SK-N-SH treated with all-trans-retinoic acid at 6 μM for 48 hours (cell line): ENCODE measurements at regions not wholly inside any gene's neighbourhood (a gene's known extent, or its start where the extent isn't known, plus 50 kb on each side); places are given as distances from the start of the nearest gene placed in this dataset.

ENCODE experiments used
- ATAC-seq: fragments of 200-7000 bp; cut with Tn5 transposase; 3 replicates; pipeline ENCODE4 v1.9.1; 2020; ENCODE audit warnings: mild to moderate bottlenecking, moderate library complexity
- BACH2 ChIP-seq: fragments of 250-450 bp; sonication (Bioruptor Pico); IDR thresholded peaks from 2 replicates; pipeline ENCODE4 v1.9.0; 2021; ENCODE audit warnings: mild to moderate bottlenecking, borderline replicate concordance
- GLIS3 ChIP-seq: fragments of 250-450 bp; sonication (Bioruptor Pico); IDR thresholded peaks from 2 replicates; pipeline ENCODE4 v1.5.0; 2020; ENCODE audit warnings: mild to moderate bottlenecking, moderate library complexity
- ISL1 ChIP-seq: fragments of 250-450 bp; sonication (Bioruptor Pico); IDR thresholded peaks from 2 replicates; pipeline ENCODE4 v2.1.2; 2022; ENCODE audit warnings: mild to moderate bottlenecking, moderate library complexity
- OSR1 ChIP-seq: fragments of 250-450 bp; sonication (Bioruptor Pico); IDR thresholded peaks from 2 replicates; pipeline ENCODE4 v1.8.0; 2022; ENCODE audit warnings: moderate library complexity, mild to moderate bottlenecking, inconsistent platforms
- PPARA ChIP-seq: fragments of 250-450 bp; sonication (Bioruptor Pico); IDR thresholded peaks from 2 replicates; pipeline ENCODE4 v1.5.0; 2020; ENCODE audit warnings: mild to moderate bottlenecking, borderline replicate concordance
- RARB ChIP-seq: fragments of 250-450 bp; sonication (Bioruptor Pico); IDR thresholded peaks from 2 replicates; pipeline ENCODE4 v1.8.0; 2021; ENCODE audit warnings: mild to moderate bottlenecking, moderate library complexity
- SNAI2 ChIP-seq: fragments of 250-450 bp; sonication (Bioruptor Pico); IDR thresholded peaks from 2 replicates; pipeline ENCODE4 v1.5.0; 2020; ENCODE audit warnings: mild to moderate bottlenecking, moderate library complexity
- TCF4 ChIP-seq: fragments of 250-450 bp; sonication (Bioruptor Pico); IDR thresholded peaks from 2 replicates; pipeline ENCODE4 v1.8.0; 2021; ENCODE audit warnings: mild to moderate bottlenecking, moderate library complexity, borderline replicate concordance
- ZC3H10 ChIP-seq: fragments of 250-450 bp; sonication (Bioruptor Pico); IDR thresholded peaks from 2 replicates; pipeline ENCODE4 v1.5.1; 2021; ENCODE audit warnings: mild to moderate bottlenecking, moderate library complexity
- ZFP30 ChIP-seq: fragments of 450-650 bp; formaldehyde crosslinking; IDR thresholded peaks from 2 replicates; pipeline ENCODE4 v1.5.0; 2022; ENCODE audit warnings: mild to moderate bottlenecking, moderate library complexity
- ZNF565 ChIP-seq: fragments of 450-650 bp; formaldehyde crosslinking; conservative IDR thresholded peaks from 2 replicates; pipeline ENCODE4 v1.5.0; 2020; ENCODE audit warnings: low read depth, mild to moderate bottlenecking, moderate library complexity
- ZNF70 ChIP-seq: fragments of 450-650 bp; formaldehyde crosslinking; IDR thresholded peaks from 2 replicates; pipeline ENCODE4 v1.5.0; 2020; ENCODE audit warnings: mild to moderate bottlenecking, moderate library complexity
- ZNF8 ChIP-seq: fragments of 450-650 bp; formaldehyde crosslinking; IDR thresholded peaks from 2 replicates; pipeline ENCODE4 v1.5.0; 2020; ENCODE audit warnings: mild to moderate bottlenecking, moderate library complexity
- TF ChIP-seq, protein P1 (sequence below): fragments of 250-450 bp; sonication (Bioruptor Pico); IDR thresholded peaks from 2 replicates; pipeline ENCODE4 v1.5.0; 2020; ENCODE audit warnings: mild to moderate bottlenecking, moderate library complexity
- TF ChIP-seq, protein P2 (sequence below): fragments of 250-450 bp; sonication (Bioruptor Pico); IDR thresholded peaks from 2 replicates; pipeline ENCODE4 v1.8.0; 2020; ENCODE audit warnings: mild to moderate bottlenecking, moderate library complexity, borderline replicate concordance
- TF ChIP-seq, protein P3 (sequence below): fragments of 250-450 bp; sonication (Bioruptor Pico); IDR thresholded peaks from 2 replicates; pipeline ENCODE4 v1.5.1; 2020; ENCODE audit warnings: low read depth, mild to moderate bottlenecking, moderate library complexity
- TF ChIP-seq, protein P4 (sequence below): fragments of 250-450 bp; sonication (Bioruptor Pico); IDR thresholded peaks from 2 replicates; pipeline ENCODE4 v1.5.1; 2021; ENCODE audit warnings: mild to moderate bottlenecking, moderate library complexity
- TF ChIP-seq, protein P5 (sequence below): fragments of 250-450 bp; sonication (Bioruptor Pico); IDR thresholded peaks from 2 replicates; pipeline ENCODE4 v1.8.0; 2021; ENCODE audit warnings: low read depth, mild to moderate bottlenecking, moderate library complexity, borderline replicate concordance

DNA sequence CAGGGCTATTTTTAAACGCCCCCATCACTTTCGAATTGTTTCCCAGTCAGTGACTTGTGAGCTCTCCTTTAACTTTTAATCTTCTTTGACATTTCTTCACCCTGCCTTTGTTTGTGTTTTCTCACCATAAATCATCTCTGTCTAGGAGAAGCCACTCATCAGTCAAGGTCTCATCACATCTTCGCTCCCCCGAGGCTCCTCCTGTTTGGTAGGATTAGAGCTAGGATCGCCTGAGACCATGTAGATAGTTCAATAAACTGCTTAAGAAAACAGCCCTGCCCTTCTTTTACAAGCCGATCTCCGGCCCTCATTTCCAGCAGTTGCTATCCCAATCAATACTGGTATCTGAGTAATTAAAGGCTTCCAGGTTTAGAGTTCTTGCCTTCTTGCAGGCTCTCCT is 472.8 kb upstream of the ADARB2 start (continued):
- TF ChIP-seq, protein P1, sequence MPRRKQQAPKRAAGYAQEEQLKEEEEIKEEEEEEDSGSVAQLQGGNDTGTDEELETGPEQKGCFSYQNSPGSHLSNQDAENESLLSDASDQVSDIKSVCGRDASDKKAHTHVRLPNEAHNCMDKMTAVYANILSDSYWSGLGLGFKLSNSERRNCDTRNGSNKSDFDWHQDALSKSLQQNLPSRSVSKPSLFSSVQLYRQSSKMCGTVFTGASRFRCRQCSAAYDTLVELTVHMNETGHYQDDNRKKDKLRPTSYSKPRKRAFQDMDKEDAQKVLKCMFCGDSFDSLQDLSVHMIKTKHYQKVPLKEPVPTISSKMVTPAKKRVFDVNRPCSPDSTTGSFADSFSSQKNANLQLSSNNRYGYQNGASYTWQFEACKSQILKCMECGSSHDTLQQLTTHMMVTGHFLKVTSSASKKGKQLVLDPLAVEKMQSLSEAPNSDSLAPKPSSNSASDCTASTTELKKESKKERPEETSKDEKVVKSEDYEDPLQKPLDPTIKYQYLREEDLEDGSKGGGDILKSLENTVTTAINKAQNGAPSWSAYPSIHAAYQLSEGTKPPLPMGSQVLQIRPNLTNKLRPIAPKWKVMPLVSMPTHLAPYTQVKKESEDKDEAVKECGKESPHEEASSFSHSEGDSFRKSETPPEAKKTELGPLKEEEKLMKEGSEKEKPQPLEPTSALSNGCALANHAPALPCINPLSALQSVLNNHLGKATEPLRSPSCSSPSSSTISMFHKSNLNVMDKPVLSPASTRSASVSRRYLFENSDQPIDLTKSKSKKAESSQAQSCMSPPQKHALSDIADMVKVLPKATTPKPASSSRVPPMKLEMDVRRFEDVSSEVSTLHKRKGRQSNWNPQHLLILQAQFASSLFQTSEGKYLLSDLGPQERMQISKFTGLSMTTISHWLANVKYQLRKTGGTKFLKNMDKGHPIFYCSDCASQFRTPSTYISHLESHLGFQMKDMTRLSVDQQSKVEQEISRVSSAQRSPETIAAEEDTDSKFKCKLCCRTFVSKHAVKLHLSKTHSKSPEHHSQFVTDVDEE (CRISPR knock-in tag), result no peak
- TF ChIP-seq SNAI2 (CRISPR knock-in tag), result no peak
- TF ChIP-seq, protein P2, sequence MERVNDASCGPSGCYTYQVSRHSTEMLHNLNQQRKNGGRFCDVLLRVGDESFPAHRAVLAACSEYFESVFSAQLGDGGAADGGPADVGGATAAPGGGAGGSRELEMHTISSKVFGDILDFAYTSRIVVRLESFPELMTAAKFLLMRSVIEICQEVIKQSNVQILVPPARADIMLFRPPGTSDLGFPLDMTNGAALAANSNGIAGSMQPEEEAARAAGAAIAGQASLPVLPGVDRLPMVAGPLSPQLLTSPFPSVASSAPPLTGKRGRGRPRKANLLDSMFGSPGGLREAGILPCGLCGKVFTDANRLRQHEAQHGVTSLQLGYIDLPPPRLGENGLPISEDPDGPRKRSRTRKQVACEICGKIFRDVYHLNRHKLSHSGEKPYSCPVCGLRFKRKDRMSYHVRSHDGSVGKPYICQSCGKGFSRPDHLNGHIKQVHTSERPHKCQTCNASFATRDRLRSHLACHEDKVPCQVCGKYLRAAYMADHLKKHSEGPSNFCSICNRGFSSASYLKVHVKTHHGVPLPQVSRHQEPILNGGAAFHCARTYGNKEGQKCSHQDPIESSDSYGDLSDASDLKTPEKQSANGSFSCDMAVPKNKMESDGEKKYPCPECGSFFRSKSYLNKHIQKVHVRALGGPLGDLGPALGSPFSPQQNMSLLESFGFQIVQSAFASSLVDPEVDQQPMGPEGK, result no peak
- TF ChIP-seq GLIS3, result no peak
- TF ChIP-seq, all 23 proteins: peak for 0

DNA sequence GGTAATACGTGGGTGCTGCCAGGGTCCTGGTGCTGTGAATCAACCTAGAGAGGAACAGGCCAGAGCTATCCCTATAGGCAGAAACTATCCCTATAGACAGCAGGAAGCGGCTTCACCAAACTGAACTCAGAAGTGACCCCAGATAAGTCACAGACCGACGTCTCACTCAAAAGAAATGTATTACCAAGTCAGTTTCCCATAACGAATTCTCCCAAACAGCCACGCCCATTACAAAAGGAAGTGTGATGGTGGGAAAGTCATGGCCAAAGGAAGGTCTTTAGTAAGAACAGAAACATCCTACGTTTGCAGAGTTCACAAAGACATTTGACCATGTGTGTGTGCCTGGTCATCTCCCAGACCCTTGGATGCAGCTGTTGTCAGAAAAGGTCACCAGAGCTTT is 470.8 kb upstream of the ADARB2 start:
- no peak for ATAC-seq
- TF ChIP-seq, protein P3, sequence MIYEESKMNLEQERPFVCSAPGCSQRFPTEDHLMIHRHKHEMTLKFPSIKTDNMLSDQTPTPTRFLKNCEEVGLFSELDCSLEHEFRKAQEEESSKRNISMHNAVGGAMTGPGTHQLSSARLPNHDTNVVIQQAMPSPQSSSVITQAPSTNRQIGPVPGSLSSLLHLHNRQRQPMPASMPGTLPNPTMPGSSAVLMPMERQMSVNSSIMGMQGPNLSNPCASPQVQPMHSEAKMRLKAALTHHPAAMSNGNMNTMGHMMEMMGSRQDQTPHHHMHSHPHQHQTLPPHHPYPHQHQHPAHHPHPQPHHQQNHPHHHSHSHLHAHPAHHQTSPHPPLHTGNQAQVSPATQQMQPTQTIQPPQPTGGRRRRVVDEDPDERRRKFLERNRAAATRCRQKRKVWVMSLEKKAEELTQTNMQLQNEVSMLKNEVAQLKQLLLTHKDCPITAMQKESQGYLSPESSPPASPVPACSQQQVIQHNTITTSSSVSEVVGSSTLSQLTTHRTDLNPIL (CRISPR knock-in tag), result no peak
- TF ChIP-seq TCF4 (CRISPR knock-in tag) (no peak), BACH2 (CRISPR knock-in tag) (no peak), ZNF565 (CRISPR knock-in tag) (no peak), ZNF8 (CRISPR knock-in tag) (no peak), ZNF70 (CRISPR knock-in tag) (no peak), OSR1 (no peak), SNAI2 (CRISPR knock-in tag) (no peak), PPARA (CRISPR knock-in tag) (no peak), ZC3H10 (CRISPR knock-in tag) (no peak), RARB (CRISPR knock-in tag) (no peak)
- TF ChIP-seq, protein P2, result no peak
- TF ChIP-seq, protein P1 (CRISPR knock-in tag), result no peak

DNA sequence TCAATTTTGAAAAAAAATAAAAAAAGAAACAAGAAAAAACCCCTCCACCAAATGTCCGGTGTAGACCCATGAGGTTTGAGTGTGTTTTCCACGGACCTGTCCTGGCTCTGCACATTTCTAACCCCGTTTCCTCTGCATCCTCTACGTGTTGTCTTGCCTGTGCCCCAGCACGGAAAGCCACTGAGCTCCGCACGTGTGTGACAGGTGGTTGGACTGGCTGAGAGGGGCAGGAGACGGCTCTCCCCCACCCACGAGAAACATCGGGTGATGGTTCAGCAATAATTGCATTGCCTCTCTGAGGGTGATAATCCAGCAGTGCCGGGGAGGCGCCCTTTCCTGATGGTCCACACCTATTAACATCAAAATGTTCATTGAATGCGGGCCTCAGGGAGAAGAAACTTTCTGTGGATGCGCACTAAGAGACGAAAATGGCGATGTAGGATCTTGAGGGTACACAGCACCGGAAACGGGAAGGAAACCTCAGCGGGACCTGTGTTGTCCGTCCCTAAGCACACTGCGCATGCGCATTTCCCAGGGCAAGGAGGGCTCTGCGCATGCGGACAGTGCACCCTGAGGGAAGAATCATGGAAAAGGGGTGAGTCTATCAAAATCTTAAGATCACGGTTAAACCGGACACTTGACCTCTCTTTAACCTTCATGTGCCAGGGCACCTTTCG is 470.1 kb upstream of the ADARB2 start:
- ATAC-seq, result no peak
- TF ChIP-seq SNAI2 (CRISPR knock-in tag) (no peak), GLIS3 (no peak), ZNF70 (CRISPR knock-in tag) (no peak), OSR1 (no peak), ISL1 (CRISPR knock-in tag) (no peak), ZC3H10 (CRISPR knock-in tag) (no peak), BACH2 (CRISPR knock-in tag) (no peak), ZNF565 (CRISPR knock-in tag) (no peak), TCF4 (CRISPR knock-in tag) (no peak), ZFP30 (no peak)
- TF ChIP-seq, protein P4, sequence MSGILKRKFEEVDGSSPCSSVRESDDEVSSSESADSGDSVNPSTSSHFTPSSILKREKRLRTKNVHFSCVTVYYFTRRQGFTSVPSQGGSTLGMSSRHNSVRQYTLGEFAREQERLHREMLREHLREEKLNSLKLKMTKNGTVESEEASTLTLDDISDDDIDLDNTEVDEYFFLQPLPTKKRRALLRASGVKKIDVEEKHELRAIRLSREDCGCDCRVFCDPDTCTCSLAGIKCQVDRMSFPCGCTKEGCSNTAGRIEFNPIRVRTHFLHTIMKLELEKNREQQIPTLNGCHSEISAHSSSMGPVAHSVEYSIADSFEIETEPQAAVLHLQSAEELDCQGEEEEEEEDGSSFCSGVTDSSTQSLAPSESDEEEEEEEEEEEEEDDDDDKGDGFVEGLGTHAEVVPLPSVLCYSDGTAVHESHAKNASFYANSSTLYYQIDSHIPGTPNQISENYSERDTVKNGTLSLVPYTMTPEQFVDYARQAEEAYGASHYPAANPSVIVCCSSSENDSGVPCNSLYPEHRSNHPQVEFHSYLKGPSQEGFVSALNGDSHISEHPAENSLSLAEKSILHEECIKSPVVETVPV, result no peak
- TF ChIP-seq, protein P5, sequence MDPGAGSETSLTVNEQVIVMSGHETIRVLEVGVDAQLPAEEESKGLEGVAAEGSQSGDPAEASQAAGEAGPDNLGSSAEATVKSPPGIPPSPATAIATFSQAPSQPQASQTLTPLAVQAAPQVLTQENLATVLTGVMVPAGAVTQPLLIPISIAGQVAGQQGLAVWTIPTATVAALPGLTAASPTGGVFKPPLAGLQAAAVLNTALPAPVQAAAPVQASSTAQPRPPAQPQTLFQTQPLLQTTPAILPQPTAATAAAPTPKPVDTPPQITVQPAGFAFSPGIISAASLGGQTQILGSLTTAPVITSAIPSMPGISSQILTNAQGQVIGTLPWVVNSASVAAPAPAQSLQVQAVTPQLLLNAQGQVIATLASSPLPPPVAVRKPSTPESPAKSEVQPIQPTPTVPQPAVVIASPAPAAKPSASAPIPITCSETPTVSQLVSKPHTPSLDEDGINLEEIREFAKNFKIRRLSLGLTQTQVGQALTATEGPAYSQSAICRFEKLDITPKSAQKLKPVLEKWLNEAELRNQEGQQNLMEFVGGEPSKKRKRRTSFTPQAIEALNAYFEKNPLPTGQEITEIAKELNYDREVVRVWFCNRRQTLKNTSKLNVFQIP (CRISPR knock-in tag), result no peak
- TF ChIP-seq, protein P3 (CRISPR knock-in tag), result no peak
